ENCODE measurements at regions not wholly inside any gene's neighbourhood (a gene's known extent, or its start where the extent isn't known, plus 50 kb on each side); places are given as distances from the start of the nearest gene placed in this dataset.

DNA sequence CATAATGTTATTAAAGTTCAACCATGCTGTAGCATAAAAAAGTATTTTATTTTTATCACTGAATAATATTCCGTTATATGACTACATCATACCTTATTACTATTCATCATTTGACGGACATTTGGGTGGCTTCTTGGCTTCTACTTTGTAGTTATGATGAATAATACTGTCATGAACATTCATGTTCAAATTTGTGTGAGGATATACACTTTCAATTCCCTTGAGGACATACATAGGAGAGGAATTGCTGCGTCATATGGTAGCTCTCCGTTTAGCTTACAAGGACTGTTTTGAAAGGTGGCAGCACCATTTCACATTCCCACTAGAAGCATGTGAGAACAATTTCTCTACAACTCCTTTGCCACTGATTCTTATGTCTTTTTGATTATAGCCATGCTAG, 910.8 kb upstream of the MIR17HG start:
- no peaks in the 10 kb centered on the region for H3K36me3 ChIP-seq (ENCODE audit: insufficient read depth, low read length)
- peak overlapping the region; percentile 15 for H2AFZ ChIP-seq (ENCODE audit: low read length)
- DNase-seq (ENCODE audit: insufficient read length, low spot score, missing footprints), result no peak
- no peaks in the 10 kb centered on the region for H3K79me2 ChIP-seq (ENCODE audit: insufficient read depth, low read length)
- H3K4me3 ChIP-seq (ENCODE audit: insufficient read depth, low read length), result no peak overlapping the region
- H3K27me3 ChIP-seq (ENCODE audit: insufficient read depth, low read length), result no peaks in the 10 kb centered on the region
- H4K20me1 ChIP-seq (ENCODE audit: insufficient read depth, low read length), result no peaks in the 10 kb centered on the region
- no peaks in the 10 kb centered on the region for H3K4me1 ChIP-seq (ENCODE audit: insufficient read depth, low read length)
- no peak overlapping the region for H3K27ac ChIP-seq (ENCODE audit: low read depth, low read length)
- H3K4me2 ChIP-seq (ENCODE audit: insufficient read depth, low read length), result no peak overlapping the region
- TF ChIP-seq CTCF (IDR thresholded peaks at IDR 0.05; ENCODE audit: extremely low read depth, low read depth, low read length), result no peak
- H3K9me3 ChIP-seq (ENCODE audit: low read depth, low read length), result no peaks in the 10 kb centered on the region

DNA sequence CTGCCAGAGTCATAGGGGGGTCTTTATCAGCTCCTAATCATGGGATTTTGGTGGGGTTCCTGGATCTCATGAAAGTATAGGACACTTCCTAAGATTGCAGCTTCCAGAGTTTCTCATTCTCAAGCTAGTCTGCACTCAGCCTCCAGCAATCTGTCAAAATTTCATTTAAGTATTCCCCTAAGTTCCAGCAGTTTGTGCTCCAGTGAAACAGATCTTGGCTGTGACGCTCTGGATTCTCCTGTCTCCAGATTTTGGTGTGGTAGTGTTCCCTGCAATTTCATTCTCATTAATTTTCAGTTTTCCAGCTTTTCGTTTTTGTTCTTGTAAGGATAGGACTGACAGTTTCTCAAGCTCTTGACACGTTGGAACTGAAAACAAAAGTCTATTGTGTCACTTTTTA, 908.9 kb upstream of the MIR17HG start:
- Histone ChIP-seq H3K27ac (ENCODE audit: low read depth, low read length) (no peak overlapping the region), H3K9me3 (ENCODE audit: low read depth, low read length) (no peaks in the 10 kb centered on the region), H3K36me3 (ENCODE audit: insufficient read depth, low read length) (no peaks in the 10 kb centered on the region), H3K27me3 (ENCODE audit: insufficient read depth, low read length) (no peaks in the 10 kb centered on the region), H4K20me1 (ENCODE audit: insufficient read depth, low read length) (no peaks in the 10 kb centered on the region), H2AFZ (ENCODE audit: low read length) (peak overlapping the region; percentile 13), H3K4me1 (ENCODE audit: insufficient read depth, low read length) (no peaks in the 10 kb centered on the region), H3K79me2 (ENCODE audit: insufficient read depth, low read length) (no peaks in the 10 kb centered on the region), H3K4me3 (ENCODE audit: insufficient read depth, low read length) (no peak overlapping the region), H3K4me2 (ENCODE audit: insufficient read depth, low read length) (no peak overlapping the region)
- DNase-seq (ENCODE audit: insufficient read length, low spot score, missing footprints), result no peak
- TF ChIP-seq CTCF (IDR thresholded peaks at IDR 0.05; ENCODE audit: extremely low read depth, low read depth, low read length), result no peak

DNA sequence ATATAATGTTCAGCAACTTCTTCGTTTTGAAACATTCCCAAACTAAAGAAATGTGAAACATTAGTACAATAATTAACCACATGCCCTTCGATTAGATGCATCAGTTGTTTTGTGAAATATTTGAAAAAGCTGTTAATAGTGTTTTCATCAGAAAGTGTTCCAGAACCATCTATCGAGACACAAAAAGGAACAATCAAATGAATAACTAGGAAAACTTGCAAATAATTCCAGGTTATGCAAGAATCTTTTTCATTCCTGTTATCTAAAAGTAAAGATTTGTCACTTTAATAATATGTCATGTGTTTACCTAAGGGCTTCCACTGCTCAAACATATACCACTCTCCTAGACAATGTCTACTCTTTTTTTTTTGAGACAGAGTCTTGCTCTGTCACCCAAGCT, 904.2 kb upstream of the MIR17HG start:
- no peaks in the 10 kb centered on the region for H3K36me3 ChIP-seq (ENCODE audit: insufficient read depth, low read length)
- H3K27me3 ChIP-seq (ENCODE audit: insufficient read depth, low read length), result no peaks in the 10 kb centered on the region
- no peak for DNase-seq (ENCODE audit: insufficient read length, low spot score, missing footprints)
- no peaks in the 10 kb centered on the region for H4K20me1 ChIP-seq (ENCODE audit: insufficient read depth, low read length)
- H3K4me1 ChIP-seq (ENCODE audit: insufficient read depth, low read length), result peaks cover 22% of the 10 kb centered on the region
- no peak overlapping the region for H2AFZ ChIP-seq (ENCODE audit: low read length)
- H3K79me2 ChIP-seq (ENCODE audit: insufficient read depth, low read length), result no peaks in the 10 kb centered on the region
- no peak overlapping the region for H3K27ac ChIP-seq (ENCODE audit: low read depth, low read length)
- H3K9me3 ChIP-seq (ENCODE audit: low read depth, low read length), result no peaks in the 10 kb centered on the region
- TF ChIP-seq CTCF (IDR thresholded peaks at IDR 0.05; ENCODE audit: extremely low read depth, low read depth, low read length), result no peak
- no peak overlapping the region for H3K4me3 ChIP-seq (ENCODE audit: insufficient read depth, low read length)
- H3K4me2 ChIP-seq (ENCODE audit: insufficient read depth, low read length), result no peak overlapping the region

DNA sequence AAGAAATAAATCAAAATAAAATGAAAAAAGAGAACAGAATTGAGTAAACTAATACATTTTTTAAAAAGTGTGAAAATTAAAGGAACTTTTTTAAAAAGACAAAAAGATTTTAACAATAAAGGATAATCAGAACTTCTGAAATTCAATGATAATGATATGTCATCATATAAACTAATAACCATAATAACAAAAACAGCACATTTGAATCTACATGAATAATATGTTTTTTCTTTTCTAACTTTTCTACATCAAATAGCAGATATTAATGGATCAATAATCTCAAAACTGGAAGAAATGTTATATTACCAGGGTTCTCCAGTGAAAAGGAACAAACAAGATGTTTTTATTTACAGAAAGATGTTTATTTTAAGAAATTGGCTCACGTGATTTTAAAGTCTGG, 903.3 kb upstream of the MIR17HG start:
- Histone ChIP-seq H2AFZ (ENCODE audit: low read length) (peak overlapping the region; percentile 49), H3K27me3 (ENCODE audit: insufficient read depth, low read length) (no peaks in the 10 kb centered on the region), H4K20me1 (ENCODE audit: insufficient read depth, low read length) (no peaks in the 10 kb centered on the region), H3K27ac (ENCODE audit: low read depth, low read length) (no peak overlapping the region), H3K4me2 (ENCODE audit: insufficient read depth, low read length) (no peak overlapping the region), H3K4me3 (ENCODE audit: insufficient read depth, low read length) (no peak overlapping the region), H3K9me3 (ENCODE audit: low read depth, low read length) (no peaks in the 10 kb centered on the region), H3K79me2 (ENCODE audit: insufficient read depth, low read length) (no peaks in the 10 kb centered on the region), H3K4me1 (ENCODE audit: insufficient read depth, low read length) (peaks cover 24% of the 10 kb centered on the region), H3K36me3 (ENCODE audit: insufficient read depth, low read length) (no peaks in the 10 kb centered on the region)
- no peak for TF ChIP-seq CTCF (IDR thresholded peaks at IDR 0.05; ENCODE audit: extremely low read depth, low read depth, low read length)
- DNase-seq (ENCODE audit: insufficient read length, low spot score, missing footprints), result no peak

All from osteoblast (primary cell).